ENCODE measurements at regions not wholly inside any gene's neighbourhood (a gene's known extent, or its start where the extent isn't known, plus 50 kb on each side); places are given as distances from the start of the nearest gene placed in this dataset.
"Not testable (repeated sequence)": the region's sequence is repeated elsewhere in the genome, so short reads cannot be mapped to it uniquely, and the experiment has no call there.

DNA sequence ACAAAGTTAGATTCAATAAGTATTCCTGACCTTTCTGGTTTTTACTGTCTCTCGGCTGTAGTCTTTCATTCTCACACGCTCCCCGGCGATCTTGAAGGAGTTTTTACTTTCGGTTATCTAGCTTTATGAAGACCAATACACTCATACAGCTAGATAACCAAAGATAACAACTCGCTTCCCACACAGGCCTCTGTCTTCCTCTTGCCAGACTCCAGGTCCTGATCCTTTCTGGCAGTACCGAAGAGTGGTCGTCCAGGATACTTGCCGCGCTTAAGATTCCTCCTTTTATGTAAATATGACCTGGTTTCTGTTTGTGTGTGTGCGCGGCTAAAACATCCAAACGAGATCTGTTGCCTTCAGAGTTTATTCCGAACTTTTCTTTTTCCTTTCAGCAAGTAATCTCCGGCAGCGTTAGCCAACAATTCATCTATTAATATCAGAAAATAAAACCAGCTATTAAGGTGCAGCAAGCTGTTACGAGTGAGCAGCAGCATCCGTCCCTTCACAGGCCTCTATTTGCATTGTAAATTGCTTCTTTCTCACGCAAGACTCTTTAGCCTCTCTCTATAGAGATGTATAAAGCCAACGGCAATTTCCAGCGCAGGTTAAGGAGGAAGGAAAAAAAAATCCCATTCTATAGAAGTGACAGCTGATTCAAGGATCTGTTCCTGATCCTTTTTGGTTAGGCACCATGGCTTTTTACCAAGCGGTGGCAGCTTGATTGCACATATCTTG, 216.1 kb downstream of the MEF2C start:
- no peak for DNase-seq (ENCODE audit: low read depth)

DNA sequence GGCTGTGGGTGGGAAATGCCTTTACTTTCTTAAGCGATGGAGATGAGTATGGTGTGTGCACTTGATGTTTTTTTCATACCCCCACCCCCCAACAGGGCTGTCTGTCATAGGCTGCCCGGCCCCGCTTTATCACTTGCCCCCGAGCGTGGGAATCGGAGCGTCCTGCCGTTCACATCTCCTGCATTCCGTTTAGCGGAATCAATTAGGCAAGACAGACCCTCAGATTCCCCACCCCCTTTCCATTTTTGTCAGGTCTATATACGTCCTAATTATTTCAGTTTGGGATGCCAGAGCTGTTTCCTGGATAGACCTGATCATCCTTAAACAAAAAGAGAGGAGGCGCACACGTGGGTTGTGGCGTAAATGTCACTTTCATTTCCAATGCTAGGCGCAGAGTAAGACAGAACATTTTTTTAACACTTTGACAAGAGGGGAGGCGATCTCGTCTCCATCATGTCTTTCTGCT, 217.2 kb downstream of the MEF2C start:
- DNase-seq (ENCODE audit: low read depth) = no peak

GRCh38 chr5:88664645-88665044, 218.3 kb downstream of the MEF2C start:
- DNase-seq (ENCODE audit: low read depth) = no peak

- no peak for DNase-seq (ENCODE audit: low read depth)
These were observed 219.2 kb downstream of the MEF2C start for GRCh38 chr5:88663793-88664216.

GRCh38 chr5:88662846-88663245, 220.1 kb downstream of the MEF2C start:
- no peak for DNase-seq (ENCODE audit: low read depth)

DNA sequence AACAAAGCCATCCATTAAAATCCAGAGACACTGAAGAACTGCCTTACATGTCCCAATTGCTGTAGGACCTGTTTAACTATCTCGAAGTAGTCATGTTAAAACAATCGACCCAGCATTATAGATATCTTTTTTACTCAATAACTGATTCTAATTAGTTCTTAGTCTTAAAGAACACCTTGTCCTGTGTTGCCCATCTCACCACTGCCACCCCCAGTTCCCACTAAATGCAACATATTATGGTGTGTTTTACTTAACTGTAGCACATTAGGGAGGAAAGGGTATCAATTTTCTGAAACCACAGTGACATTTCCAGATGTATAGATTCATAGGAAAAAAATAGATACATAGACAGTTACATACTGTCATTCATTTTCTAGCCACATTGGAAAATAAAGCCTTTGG, 221.2 kb downstream of the MEF2C start:
- no peak for DNase-seq (ENCODE audit: low read depth)

- peak; percentile 31 for DNase-seq (ENCODE audit: low read depth)
These were observed 221.8 kb downstream of the MEF2C start for GRCh38 chr5:88660947-88661805.

GRCh38 chr5:88660264-88660946, 222.6 kb downstream of the MEF2C start:
- no peak for DNase-seq (ENCODE audit: low read depth)

DNA sequence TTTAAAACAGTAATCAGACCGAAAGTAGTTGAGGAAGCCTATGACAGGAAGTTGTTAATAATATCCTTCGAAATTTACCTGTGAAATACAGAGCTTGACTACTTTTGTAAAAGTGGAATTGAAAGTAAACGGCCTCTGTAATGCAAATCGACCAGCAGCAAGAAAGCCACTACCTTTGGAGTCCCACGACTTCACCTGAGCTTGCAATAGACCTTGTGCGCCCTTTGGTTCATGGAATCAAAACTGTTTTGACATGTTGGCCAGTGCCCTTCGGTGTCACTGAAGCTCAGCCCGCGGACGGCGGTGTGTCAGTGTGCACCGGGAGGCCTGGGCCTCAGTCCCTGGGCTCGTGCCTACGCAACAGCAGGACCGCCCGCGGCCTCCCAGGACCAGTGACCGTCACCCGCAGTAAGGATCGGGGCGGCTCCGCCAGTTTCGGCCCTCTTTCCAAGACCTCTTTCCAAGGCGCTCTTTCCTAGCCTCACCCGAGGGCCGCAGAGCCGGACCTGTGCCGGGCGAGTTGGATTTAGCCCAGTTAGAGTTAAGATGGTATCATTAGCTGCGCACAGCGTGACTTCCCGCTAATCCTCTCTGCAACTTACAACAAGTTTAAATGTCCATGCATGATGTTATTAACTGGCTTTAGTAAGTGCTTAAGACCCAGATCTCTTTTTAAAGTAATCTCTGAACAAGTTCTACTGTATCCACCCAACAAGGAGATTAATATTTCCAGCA, 223.3 kb downstream of the MEF2C start:
- no peak for DNase-seq (ENCODE audit: low read depth)

DNA sequence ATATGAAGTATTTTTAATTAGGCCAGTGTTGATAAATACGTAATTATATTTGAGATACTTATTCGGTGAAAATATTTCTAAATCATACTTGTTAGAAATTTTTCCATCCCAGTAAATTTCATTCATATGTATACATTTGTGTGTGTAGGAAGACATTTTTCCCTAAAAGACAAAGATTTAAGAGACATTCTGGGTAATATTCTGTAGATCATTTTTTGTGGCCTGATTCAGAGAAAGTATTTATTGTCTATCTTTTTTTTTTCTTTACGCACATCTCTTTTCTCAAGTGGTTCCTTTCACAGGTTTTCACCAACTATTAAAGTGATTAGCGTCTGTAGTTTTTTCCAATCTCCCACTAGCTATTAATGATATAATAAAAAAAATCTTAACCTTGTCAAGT, 224.1 kb downstream of the MEF2C start:
- DNase-seq (ENCODE audit: low read depth) = no peak

DNA sequence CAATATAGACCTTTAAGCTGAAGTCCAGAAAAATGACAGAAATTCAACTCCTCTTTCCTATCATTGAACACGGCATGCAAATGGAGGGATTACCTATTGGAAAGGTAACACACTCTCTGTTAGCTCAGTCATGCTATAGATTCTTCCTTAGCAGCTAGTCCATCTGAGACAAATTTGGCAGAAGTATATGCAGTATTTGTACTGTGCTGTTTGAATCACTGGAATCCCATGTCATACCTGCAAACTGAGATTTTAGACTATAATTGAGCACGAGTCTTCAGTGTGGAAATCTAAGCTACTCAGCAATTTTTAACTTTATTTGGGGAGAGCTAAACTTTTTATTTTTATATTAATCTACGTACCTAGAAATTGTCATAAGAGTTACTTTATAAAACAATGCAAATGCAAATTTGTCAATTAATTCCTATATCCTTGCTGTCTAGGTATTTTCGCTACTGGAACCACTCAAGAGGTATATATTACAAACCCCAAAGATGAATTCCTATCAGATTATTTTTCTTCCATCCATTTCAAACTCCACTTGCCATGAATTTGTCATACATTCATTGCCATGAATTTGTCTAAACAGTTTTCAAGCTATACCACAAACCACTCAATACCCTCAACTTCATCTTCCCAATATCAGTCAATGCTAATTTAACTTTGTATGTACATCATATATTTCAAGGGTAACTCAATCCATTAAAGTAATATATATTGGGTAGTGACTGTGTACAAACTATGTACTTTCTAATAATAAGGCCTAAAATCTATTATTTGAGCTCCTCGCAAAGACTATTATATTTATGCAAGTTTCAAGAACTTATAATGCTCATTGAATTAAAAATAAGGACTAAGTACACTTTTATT, 224.8 kb downstream of the MEF2C start:
- no peak for DNase-seq (ENCODE audit: low read depth)

DNA sequence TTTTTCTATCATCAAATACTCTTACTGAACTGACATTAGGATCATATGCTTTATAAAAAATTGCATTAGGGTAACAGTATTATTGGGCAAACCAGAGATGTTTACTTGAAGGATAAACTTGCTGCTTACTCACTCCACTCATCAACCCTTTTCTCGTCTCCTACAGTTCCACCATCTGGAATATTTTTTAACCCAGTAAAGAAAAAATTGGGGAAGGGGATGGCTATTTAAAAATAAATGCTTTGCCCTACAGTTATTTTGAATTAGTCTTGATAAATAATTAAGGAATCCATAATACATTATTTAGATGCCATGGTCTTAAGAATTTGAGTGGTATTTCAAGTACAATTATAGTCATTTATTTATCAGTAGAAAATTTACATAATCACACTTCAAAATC, 225.8 kb downstream of the MEF2C start:
- DNase-seq (ENCODE audit: low read depth) = no peak

- DNase-seq (ENCODE audit: low read depth) = no peak
These were observed 226.6 kb downstream of the MEF2C start for GRCh38 chr5:88656221-88656950.

DNA sequence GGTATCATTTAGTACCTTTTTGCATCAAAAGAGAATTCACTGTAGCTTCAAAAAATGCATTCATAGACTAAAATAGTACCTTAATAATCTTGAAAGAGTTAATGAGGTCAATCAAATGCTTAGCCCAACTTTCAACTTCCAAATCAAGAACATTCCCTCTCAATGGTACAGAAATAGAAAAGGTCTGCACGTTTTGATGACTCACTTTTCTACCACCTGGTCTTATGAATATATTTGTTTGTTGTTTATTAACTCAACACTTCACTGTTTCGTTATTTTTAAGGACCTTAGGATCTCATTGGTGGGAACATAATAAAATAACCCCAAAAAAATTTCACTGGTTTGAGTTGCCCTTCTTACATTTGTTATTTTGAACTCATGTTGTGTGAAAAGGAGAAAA, 229.5 kb downstream of the MEF2C start:
- no peak for DNase-seq (ENCODE audit: low read depth)

DNA sequence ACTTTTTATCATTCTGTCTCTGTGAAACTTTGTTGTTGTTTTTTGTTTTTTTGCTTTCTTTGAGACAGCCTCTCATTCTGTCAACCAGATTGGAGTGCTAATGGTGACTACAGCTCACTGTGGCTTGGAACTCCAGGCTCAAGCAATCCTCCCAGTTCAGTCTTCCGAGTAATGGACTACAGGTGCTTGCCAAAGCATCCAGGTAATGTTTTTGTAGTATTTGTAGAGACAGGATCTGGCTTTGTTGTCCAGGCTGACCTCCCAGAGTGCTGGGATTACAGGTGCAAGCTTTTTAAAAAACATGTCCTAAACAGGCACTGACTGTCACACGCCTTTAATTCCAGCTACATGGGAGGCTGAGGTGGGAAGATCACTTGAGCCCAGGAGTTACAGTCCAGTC, 235.1 kb downstream of the MEF2C start:
- no peak for DNase-seq (ENCODE audit: low read depth)

GRCh38 chr5:88646866-88647265, 236.1 kb downstream of the MEF2C start:
- DNase-seq (ENCODE audit: low read depth) = no peak

GRCh38 chr5:88644676-88645075, 238.3 kb downstream of the MEF2C start:
- no peak for DNase-seq (ENCODE audit: low read depth)

DNA sequence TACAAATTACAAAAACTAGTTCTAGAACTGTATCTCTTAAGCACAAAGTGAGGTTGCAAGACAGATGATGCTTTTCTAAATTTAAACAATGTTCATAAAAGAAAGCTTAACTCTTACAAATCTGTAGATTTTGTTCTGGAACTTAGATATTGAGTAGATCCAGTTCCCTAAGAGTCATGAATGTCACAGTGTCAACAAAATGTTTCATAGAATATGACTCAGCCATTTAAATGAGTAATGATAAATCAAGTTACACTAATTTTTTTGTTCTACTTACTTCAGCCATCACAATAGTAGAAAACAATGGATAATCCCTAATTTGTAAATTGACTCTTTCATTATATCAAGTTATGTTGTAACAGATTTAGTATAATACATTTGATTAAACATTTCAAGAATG, 239.7 kb downstream of the MEF2C start:
- DNase-seq (ENCODE audit: low read depth) = no peak

- DNase-seq (ENCODE audit: low read depth) = no peak
These were observed 249.0 kb downstream of the MEF2C start for GRCh38 chr5:88634014-88634413.

DNA sequence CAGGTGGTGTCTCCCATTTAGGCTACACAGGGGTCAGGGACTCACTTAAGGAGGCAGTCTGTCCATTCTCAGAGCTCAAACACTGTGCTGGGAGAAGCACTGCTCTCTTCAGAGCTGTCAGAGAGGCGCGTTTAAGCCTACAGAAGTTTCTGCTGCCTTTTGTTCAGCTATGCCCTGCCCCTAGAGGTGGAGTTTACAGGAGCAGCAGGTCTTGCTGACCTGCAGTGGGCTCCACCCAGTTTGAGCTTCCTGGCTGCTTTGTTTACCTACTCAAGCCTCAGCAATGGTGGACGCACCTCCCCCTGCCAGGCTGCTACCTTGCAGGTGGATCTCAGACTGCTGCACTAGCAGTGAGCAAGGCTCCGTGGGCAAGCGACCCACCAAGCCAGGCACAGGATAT, 260.1 kb downstream of the MEF2C start:
- DNase-seq (ENCODE audit: low read depth) = not testable (repeated sequence)

All from GM04503 (cell line).